SK-N-SH (cell line): ENCODE measurements at regions not wholly inside any gene's neighbourhood (a gene's known extent, or its start where the extent isn't known, plus 50 kb on each side); places are given as distances from the start of the nearest gene placed in this dataset.

Experiments used
- CTCF ChIP-seq: fragments of 200-600 bp; sonication (generic); IDR thresholded peaks from 2 replicates; pipeline ENCODE4 v1.6.1; 2017; ENCODE audit warnings: antibody characterized with exemption, mild to moderate bottlenecking, moderate library complexity
- EP300 ChIP-seq, 2 experiments: IDR thresholded peaks; 2 replicates each; pipeline versions ENCODE4 v1.4.0 to v1.6.1; 2012; ENCODE audit warnings: borderline replicate concordance in 1 of 2, low read depth in 1 of 2, low read length in 1 of 2
- FOXJ3 ChIP-seq: sonication (generic); formaldehyde crosslinking; IDR thresholded peaks from 2 replicates; pipeline ENCODE4 v1.5.1; 2020; ENCODE audit warnings: mild to moderate bottlenecking, missing genetic modification reagents
- GABPA ChIP-seq: IDR thresholded peaks from 2 replicates; pipeline ENCODE4 v1.4.0; 2012; ENCODE audit warnings: low read depth, mild to moderate bottlenecking
- JUND ChIP-seq: IDR thresholded peaks from 2 replicates; pipeline ENCODE4 v1.4.0; 2012
- MXI1 ChIP-seq: IDR thresholded peaks from 2 replicates; pipeline ENCODE4 v1.6.1; 2012; ENCODE audit warnings: mild to moderate bottlenecking, low read depth, low read length, improper control_type of control experiment
- NFIC ChIP-seq: IDR thresholded peaks from 2 replicates; pipeline ENCODE4 v1.4.0; 2012; ENCODE audit warnings: borderline replicate concordance
- NRF1 ChIP-seq: IDR thresholded peaks from 2 replicates; pipeline ENCODE4 v1.6.1; 2012; ENCODE audit warnings: low read depth, mild to moderate bottlenecking, low read length
- POLR2AphosphoS5 ChIP-seq: IDR thresholded peaks from 2 replicates; pipeline ENCODE4 v1.6.1; 2012; ENCODE audit warnings: low read depth, low read length
- RFX5 ChIP-seq: IDR thresholded peaks from 2 replicates; pipeline ENCODE4 v1.6.1; 2012; ENCODE audit warnings: mild to moderate bottlenecking, improper control_type of control experiment, low read length

GRCh38 chr5:143720689-143721088, 91.3 kb upstream of the HMHB1 start:
- TF ChIP-seq CTCF (no peak), POLR2AphosphoS5 (no peak), GABPA (no peak), FOXJ3 (CRISPR knock-in tag) (no peak), JUND (no peak), EP300 (IDR thresholded peaks at IDR 0.05; ENCODE audit: borderline replicate concordance in 1 of 2, low read depth in 1 of 2, low read length in 1 of 2) (no peak), NRF1 (no peak), MXI1 (no peak), NFIC (no peak), RFX5 (no peak)
